Smooth muscle cell (in vitro differentiated cells): ENCODE measurements at regions not wholly inside any gene's neighbourhood (a gene's known extent, or its start where the extent isn't known, plus 50 kb on each side); places are given as distances from the start of the nearest gene placed in this dataset.

Source experiments
- DNase-seq: peaks from one replicate; lab custom pipeline; 2025; ENCODE audit not compliant: unreplicated experiment; lab: John Stamatoyannopoulos, UW
- H2AFZ ChIP-seq: fragments of 200-600 bp; sonication (generic); 2 replicates; pipeline ENCODE4 v1.6.0; 2016; ENCODE audit warnings: antibody characterized with exemption, low read depth, mild to moderate bottlenecking
- H3F3A ChIP-seq: fragments of 200-600 bp; sonication (generic); 2 replicates; pipeline ENCODE4 v1.6.0; 2017; ENCODE audit warnings: antibody characterized with exemption, low read depth
- H3K27ac ChIP-seq: fragments of 200-600 bp; sonication (generic); 2 replicates; pipeline ENCODE4 v1.5.1; 2016; ENCODE audit warnings: low read depth, mild to moderate bottlenecking
- H3K27me3 ChIP-seq: fragments of 200-600 bp; sonication (generic); 2 replicates; pipeline ENCODE4 v1.6.1; 2016; ENCODE audit warnings: low read depth, mild to moderate bottlenecking
- H3K36me3 ChIP-seq: fragments of 200-600 bp; sonication (generic); 2 replicates; pipeline ENCODE4 v1.5.1; 2016; ENCODE audit warnings: low read depth
- H3K4me1 ChIP-seq: fragments of 200-600 bp; sonication (generic); 2 replicates; pipeline ENCODE4 v1.5.1; 2016; ENCODE audit warnings: low read depth
- H3K4me2 ChIP-seq: fragments of 200-600 bp; sonication (generic); 2 replicates; pipeline ENCODE4 v1.6.0; 2016; ENCODE audit warnings: mild to moderate bottlenecking
- H3K4me3 ChIP-seq: fragments of 200-600 bp; sonication (generic); 2 replicates; pipeline ENCODE4 v1.5.1; 2016; ENCODE audit warnings: mild to moderate bottlenecking
- H3K79me2 ChIP-seq: fragments of 200-600 bp; sonication (generic); 2 replicates; pipeline ENCODE4 v1.6.0; 2016; ENCODE audit warnings: low read depth, mild to moderate bottlenecking
- H3K9ac ChIP-seq: fragments of 200-600 bp; sonication (generic); 2 replicates; pipeline ENCODE4 v1.6.0; 2016; ENCODE audit warnings: low read depth
- H3K9me3 ChIP-seq: fragments of 200-600 bp; sonication (generic); replicated peaks from 2 replicates; pipeline ENCODE4 v1.5.1; 2016; ENCODE audit warnings: low read depth
- H4K20me1 ChIP-seq: fragments of 200-600 bp; sonication (generic); 2 replicates; pipeline ENCODE4 v1.6.0; 2016; ENCODE audit warnings: low read depth
- WGBS: methylation state at CpG from one replicate; pipeline ENCODE4 v1.1.7; 2016; ENCODE audit warnings: low lambda C conversion rate; 5-methylcytosine and 5-hydroxymethylcytosine counted together
- TF ChIP-seq, protein P1 (sequence below): fragments of 200-600 bp; sonication (generic); IDR thresholded peaks from 2 replicates; pipeline ENCODE4 v1.5.1; 2017; ENCODE audit warnings: borderline replicate concordance, mild to moderate bottlenecking, antibody characterized with exemption; ENCODE audit not compliant: insufficient read depth, poor library complexity, severe bottlenecking

DNA sequence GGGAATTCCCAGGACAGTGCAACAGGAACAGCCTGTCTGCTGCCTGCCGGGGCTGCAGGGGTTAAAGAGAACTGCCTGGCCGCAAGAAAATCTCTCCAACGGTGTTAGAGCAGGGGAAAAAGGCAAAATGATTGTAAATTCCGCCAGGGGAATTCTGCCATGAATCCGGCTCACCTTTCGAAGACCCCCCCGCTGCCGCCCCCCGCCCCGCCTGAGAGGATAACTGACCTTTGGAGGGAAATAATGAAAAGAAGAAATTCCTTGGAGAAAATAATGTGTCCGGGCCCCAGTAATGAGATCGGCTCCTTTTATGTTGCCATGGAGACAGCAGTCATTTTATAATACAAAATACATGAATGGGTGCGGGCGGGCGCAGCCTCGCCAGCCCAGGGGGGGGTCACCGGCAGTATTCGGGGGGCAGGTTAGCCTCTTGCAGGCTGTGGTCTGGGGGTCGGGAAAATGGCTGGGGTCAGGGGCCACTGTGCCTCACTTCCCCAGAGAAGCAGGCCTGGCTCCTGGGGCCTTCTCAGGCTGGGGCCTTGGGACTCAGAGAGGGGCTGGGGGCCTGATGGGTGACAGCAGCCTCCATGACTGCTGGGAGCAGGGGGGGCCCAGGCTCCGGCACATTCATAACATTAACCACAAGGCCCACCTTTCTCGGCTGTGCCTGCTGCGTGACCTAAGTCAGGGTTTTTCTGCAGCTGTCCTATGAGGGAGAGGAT is 228.1 kb downstream of the MN1 start:
- WGBS: 82% methylated on average over 22 of the region's 22 CpGs
- peaks cover 15% of the 10 kb centered on the region for H3K27me3 ChIP-seq
- no peak overlapping the region for H2AFZ ChIP-seq
- no peaks in the 10 kb centered on the region for H4K20me1 ChIP-seq
- H3K4me1 ChIP-seq: peaks cover 5% of the 10 kb centered on the region
- H3K79me2 ChIP-seq: no peaks in the 10 kb centered on the region
- H3F3A ChIP-seq: no peaks in the 10 kb centered on the region
- no peak for DNase-seq
- H3K4me3 ChIP-seq: no peak overlapping the region
- TF ChIP-seq, protein P1, sequence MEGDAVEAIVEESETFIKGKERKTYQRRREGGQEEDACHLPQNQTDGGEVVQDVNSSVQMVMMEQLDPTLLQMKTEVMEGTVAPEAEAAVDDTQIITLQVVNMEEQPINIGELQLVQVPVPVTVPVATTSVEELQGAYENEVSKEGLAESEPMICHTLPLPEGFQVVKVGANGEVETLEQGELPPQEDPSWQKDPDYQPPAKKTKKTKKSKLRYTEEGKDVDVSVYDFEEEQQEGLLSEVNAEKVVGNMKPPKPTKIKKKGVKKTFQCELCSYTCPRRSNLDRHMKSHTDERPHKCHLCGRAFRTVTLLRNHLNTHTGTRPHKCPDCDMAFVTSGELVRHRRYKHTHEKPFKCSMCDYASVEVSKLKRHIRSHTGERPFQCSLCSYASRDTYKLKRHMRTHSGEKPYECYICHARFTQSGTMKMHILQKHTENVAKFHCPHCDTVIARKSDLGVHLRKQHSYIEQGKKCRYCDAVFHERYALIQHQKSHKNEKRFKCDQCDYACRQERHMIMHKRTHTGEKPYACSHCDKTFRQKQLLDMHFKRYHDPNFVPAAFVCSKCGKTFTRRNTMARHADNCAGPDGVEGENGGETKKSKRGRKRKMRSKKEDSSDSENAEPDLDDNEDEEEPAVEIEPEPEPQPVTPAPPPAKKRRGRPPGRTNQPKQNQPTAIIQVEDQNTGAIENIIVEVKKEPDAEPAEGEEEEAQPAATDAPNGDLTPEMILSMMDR: no peak
- H3K27ac ChIP-seq: no peak overlapping the region
- H3K36me3 ChIP-seq: no peaks in the 10 kb centered on the region
- no peaks in the 10 kb centered on the region for H3K9me3 ChIP-seq
- no peak overlapping the region for H3K9ac ChIP-seq
- H3K4me2 ChIP-seq: no peak overlapping the region

DNA sequence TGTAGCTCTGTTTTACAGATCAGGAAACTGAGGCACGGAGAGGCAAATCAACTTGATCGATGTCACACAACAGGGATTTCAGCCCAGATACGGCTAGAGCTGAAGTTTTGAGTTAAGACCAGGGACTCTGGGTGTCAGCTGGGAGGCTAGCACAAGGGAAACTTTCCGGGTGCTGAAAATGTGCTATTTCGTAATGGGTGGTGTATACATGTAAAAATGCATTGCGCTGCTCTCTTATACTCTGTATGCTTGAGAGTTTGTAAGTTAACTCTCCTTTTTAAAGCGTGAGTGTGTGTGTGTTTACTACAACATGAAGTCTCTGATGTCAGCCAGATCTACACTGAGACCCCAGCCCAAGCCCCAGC is 227.6 kb downstream of the MN1 start:
- Histone ChIP-seq H3K79me2 (no peaks in the 10 kb centered on the region), H2AFZ (no peak overlapping the region), H3F3A (no peaks in the 10 kb centered on the region), H3K4me3 (no peak overlapping the region), H4K20me1 (no peaks in the 10 kb centered on the region), H3K36me3 (no peaks in the 10 kb centered on the region), H3K9ac (no peak overlapping the region), H3K27me3 (peaks cover 10% of the 10 kb centered on the region), H3K4me2 (no peak overlapping the region), H3K27ac (no peak overlapping the region), H3K4me1 (peaks cover 5% of the 10 kb centered on the region), H3K9me3 (no peaks in the 10 kb centered on the region)
- TF ChIP-seq, protein P1: no peak
- WGBS: 92% methylated on average over 7 of the region's 7 CpGs
- DNase-seq: no peak

DNA sequence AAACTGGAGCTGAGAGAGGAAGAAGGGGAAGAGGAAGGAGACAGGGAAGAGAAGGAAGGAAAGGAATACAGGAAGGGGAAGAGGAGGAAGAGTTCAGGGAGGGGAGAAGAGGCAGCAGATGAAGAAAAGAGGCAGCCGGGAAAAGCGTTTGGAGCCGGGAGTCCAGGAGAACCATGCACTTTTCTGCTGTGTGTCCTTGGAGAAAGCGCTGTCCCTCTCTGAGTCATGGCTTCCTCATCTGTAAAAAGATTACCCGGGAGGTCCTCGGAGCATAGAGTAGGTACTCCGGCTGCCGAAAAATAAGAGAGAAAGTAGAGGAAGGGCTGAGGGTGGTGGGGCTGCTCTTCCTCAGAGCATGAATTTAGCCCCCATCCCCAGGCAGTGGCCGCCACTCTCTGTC is 226.9 kb downstream of the MN1 start:
- DNase-seq: no peak
- Histone ChIP-seq H3K36me3 (no peaks in the 10 kb centered on the region), H3F3A (no peaks in the 10 kb centered on the region), H3K27ac (no peak overlapping the region), H3K4me2 (no peak overlapping the region), H3K9ac (no peak overlapping the region), H2AFZ (no peak overlapping the region), H3K4me3 (no peak overlapping the region), H3K79me2 (no peaks in the 10 kb centered on the region), H3K4me1 (peaks cover 5% of the 10 kb centered on the region), H4K20me1 (no peaks in the 10 kb centered on the region), H3K9me3 (no peaks in the 10 kb centered on the region), H3K27me3 (peaks cover 3% of the 10 kb centered on the region)
- 93% methylated on average over 9 of the region's 9 CpGs for WGBS
- TF ChIP-seq, protein P1: no peak

DNA sequence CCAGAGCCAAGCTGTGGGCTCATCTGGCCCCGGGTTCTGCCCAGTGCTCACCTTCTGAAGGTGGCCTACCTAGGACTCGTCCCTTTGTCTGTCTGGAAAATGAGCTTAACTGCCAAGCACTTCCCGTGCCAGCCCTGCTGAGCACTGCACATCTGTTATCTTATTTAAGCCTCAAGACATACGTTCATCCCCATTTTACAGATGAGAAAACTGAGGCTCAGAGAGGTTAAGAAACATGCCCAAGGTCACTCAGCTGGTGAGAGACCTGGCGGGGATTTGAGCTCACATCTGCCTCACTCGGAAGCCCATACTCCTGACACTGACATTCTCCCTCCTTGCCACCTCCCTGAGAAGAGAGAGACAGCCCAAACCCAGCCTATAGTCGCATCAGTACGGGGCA is 226.2 kb downstream of the MN1 start:
- Histone ChIP-seq H3K27me3 (no peaks in the 10 kb centered on the region), H3K9ac (no peak overlapping the region)
- 90% methylated on average over 8 of the region's 8 CpGs for WGBS

More for the DNA sequence above, 226.2 kb downstream of the MN1 start:
- TF ChIP-seq, protein P1: no peak
- no peak for DNase-seq
- Histone ChIP-seq H3K36me3 (no peaks in the 10 kb centered on the region), H4K20me1 (no peaks in the 10 kb centered on the region), H3K4me1 (peaks cover 5% of the 10 kb centered on the region), H3K4me3 (no peak overlapping the region), H3K4me2 (no peak overlapping the region), H3K27ac (no peak overlapping the region), H2AFZ (no peak overlapping the region), H3K9me3 (no peaks in the 10 kb centered on the region), H3K79me2 (no peaks in the 10 kb centered on the region), H3F3A (no peaks in the 10 kb centered on the region)
